ENCODE measurements at regions not wholly inside any gene's neighbourhood (a gene's known extent, or its start where the extent isn't known, plus 50 kb on each side); places are given as distances from the start of the nearest gene placed in this dataset.

DNA sequence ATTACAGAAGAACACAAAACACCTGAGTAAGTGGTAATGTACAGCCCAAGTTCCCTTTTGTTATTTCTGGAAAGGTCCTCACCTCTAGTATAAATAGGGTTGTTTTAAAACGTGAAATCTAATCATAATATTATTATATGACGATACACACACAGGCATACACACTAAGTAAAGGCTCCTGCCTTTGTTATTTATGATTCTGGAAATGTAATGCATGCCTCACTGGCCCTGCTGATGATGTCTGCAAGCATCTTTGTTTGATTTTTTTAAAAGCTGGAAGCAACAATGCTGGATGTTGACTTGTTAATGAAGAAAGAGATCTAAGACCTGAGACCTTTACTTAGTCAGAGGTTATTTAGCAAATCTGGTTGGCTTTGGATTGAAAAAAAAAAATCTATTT is 307.4 kb upstream of the SORCS1 start:
- Histone ChIP-seq H4K20me1 (ENCODE audit: insufficient read depth) (no peaks in the 10 kb centered on the region), H3K4me2 (no peak overlapping the region), H3K27ac (no peak overlapping the region), H3K9me2 (ENCODE audit: insufficient read depth) (no peaks in the 10 kb centered on the region), H3K27me3 (ENCODE audit: insufficient read depth, low read depth) (no peaks in the 10 kb centered on the region), H2AFZ (no peak overlapping the region), H3K4me1 (replicated peaks; ENCODE audit: insufficient read depth) (no peaks in the 10 kb centered on the region), H3F3A (ENCODE audit: insufficient read depth, low read depth) (no peaks in the 10 kb centered on the region), H3K36me3 (ENCODE audit: low read depth) (no peaks in the 10 kb centered on the region), H3K9me3 (ENCODE audit: insufficient read depth, low read depth) (no peaks in the 10 kb centered on the region), H3K4me3 (no peak overlapping the region), H3K79me2 (ENCODE audit: low read depth) (no peaks in the 10 kb centered on the region)
- no TSS peak for BruUV-seq (replicated peaks)
- ChIA-PET CTCF (no interaction called here), POLR2A (ENCODE audit: unreplicated experiment) (no interaction called here)
- intact Hi-C loops (cut with micrococcal nuclease; ENCODE audit: unreplicated experiment): no loop called here
- no peak for DNase-seq
- no peak for TF ChIP-seq EZH2 (IDR thresholded peaks at IDR 0.05; ENCODE audit: low read depth)
- TF ChIP-seq, protein P1, sequence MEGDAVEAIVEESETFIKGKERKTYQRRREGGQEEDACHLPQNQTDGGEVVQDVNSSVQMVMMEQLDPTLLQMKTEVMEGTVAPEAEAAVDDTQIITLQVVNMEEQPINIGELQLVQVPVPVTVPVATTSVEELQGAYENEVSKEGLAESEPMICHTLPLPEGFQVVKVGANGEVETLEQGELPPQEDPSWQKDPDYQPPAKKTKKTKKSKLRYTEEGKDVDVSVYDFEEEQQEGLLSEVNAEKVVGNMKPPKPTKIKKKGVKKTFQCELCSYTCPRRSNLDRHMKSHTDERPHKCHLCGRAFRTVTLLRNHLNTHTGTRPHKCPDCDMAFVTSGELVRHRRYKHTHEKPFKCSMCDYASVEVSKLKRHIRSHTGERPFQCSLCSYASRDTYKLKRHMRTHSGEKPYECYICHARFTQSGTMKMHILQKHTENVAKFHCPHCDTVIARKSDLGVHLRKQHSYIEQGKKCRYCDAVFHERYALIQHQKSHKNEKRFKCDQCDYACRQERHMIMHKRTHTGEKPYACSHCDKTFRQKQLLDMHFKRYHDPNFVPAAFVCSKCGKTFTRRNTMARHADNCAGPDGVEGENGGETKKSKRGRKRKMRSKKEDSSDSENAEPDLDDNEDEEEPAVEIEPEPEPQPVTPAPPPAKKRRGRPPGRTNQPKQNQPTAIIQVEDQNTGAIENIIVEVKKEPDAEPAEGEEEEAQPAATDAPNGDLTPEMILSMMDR (conservative IDR thresholded peaks at IDR 0.05): no peak

GRCh38 chr10:107453561-107453960 is 289.1 kb upstream of the SORCS1 start:
- Histone ChIP-seq H3F3A (ENCODE audit: insufficient read depth, low read depth) (no peaks in the 10 kb centered on the region), H3K4me3 (no peak overlapping the region), H3K27me3 (ENCODE audit: insufficient read depth, low read depth) (no peaks in the 10 kb centered on the region), H3K79me2 (ENCODE audit: low read depth) (no peaks in the 10 kb centered on the region), H3K9me3 (ENCODE audit: insufficient read depth, low read depth) (no peaks in the 10 kb centered on the region), H3K4me1 (replicated peaks; ENCODE audit: insufficient read depth) (no peaks in the 10 kb centered on the region), H2AFZ (no peak overlapping the region), H3K27ac (no peak overlapping the region), H3K36me3 (ENCODE audit: low read depth) (no peaks in the 10 kb centered on the region), H3K4me2 (no peak overlapping the region), H4K20me1 (ENCODE audit: insufficient read depth) (no peaks in the 10 kb centered on the region), H3K9me2 (ENCODE audit: insufficient read depth) (no peaks in the 10 kb centered on the region)
- no peak for DNase-seq
- CTCF ChIA-PET: no interaction called here
- intact Hi-C loops (cut with micrococcal nuclease; ENCODE audit: unreplicated experiment): no loop called here
- TF ChIP-seq, protein P1 (conservative IDR thresholded peaks at IDR 0.05): no peak
- TF ChIP-seq EZH2 (IDR thresholded peaks at IDR 0.05; ENCODE audit: low read depth): no peak
- POLR2A ChIA-PET (ENCODE audit: unreplicated experiment): no interaction called here
- no TSS peak for BruUV-seq (replicated peaks)

DNA sequence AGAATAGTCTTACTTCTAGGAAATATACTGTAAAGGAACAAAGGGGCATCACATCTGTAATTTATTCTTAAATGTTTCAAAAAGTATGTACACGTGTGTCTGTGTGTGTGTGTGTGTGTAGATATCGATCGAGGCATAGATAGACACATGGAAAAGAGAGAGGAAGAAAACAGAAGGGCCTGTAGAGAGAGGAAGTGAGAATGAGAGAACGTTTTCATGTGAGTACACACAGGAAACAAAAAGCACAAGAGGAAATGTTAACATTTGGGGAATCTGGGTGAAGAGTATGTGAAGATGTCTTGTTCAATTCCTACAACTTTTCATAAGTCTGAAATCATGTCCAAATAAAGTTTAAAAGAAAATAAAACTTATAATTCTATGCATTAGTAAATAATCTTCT is 286.5 kb upstream of the SORCS1 start:
- no peaks in the 10 kb centered on the region for H3K9me3 ChIP-seq (ENCODE audit: insufficient read depth, low read depth)
- no peak overlapping the region for H3K27ac ChIP-seq
- H3K4me1 ChIP-seq (replicated peaks; ENCODE audit: insufficient read depth): no peaks in the 10 kb centered on the region
- DNase-seq: no peak
- H3K4me2 ChIP-seq: no peak overlapping the region
- H4K20me1 ChIP-seq (ENCODE audit: insufficient read depth): no peaks in the 10 kb centered on the region
- CTCF ChIA-PET: no interaction called here
- intact Hi-C loops (cut with micrococcal nuclease; ENCODE audit: unreplicated experiment): no loop called here
- H3K79me2 ChIP-seq (ENCODE audit: low read depth): no peaks in the 10 kb centered on the region
- H3F3A ChIP-seq (ENCODE audit: insufficient read depth, low read depth): no peaks in the 10 kb centered on the region
- H3K9me2 ChIP-seq (ENCODE audit: insufficient read depth): no peaks in the 10 kb centered on the region
- H3K27me3 ChIP-seq (ENCODE audit: insufficient read depth, low read depth): no peaks in the 10 kb centered on the region
- H3K36me3 ChIP-seq (ENCODE audit: low read depth): no peaks in the 10 kb centered on the region
- TF ChIP-seq EZH2 (IDR thresholded peaks at IDR 0.05; ENCODE audit: low read depth): no peak
- TF ChIP-seq, protein P1 (conservative IDR thresholded peaks at IDR 0.05): no peak
- H2AFZ ChIP-seq: no peak overlapping the region
- H3K4me3 ChIP-seq: no peak overlapping the region
- POLR2A ChIA-PET (ENCODE audit: unreplicated experiment): no interaction called here
- no TSS peak for BruUV-seq (replicated peaks)

Measured in PC-9 (cell line).